Skeletal muscle tissue (tissue), 3 donors: ENCODE measurements at regions not wholly inside any gene's neighbourhood (a gene's known extent, or its start where the extent isn't known, plus 50 kb on each side); places are given as distances from the start of the nearest gene placed in this dataset.

Source experiments
- H3K27ac ChIP-seq: one replicate; pipeline ENCODE4 v1.7.0; 2013; ENCODE audit warnings: mild to moderate bottlenecking, low read depth, low read length, inconsistent platforms
- H3K27me3 ChIP-seq, 3 donors: one replicate each; pipeline ENCODE4 v1.7.0; 2013; ENCODE audit warnings: low read length in 3 of 3; ENCODE audit not compliant: control insufficient read depth in 3 of 3, insufficient read depth in 3 of 3
- H3K36me3 ChIP-seq, 3 donors: one replicate each; pipeline ENCODE4 v1.7.0; 2013; ENCODE audit warnings: low read length in 3 of 3; ENCODE audit not compliant: control insufficient read depth in 3 of 3, insufficient read depth in 3 of 3
- H3K4me1 ChIP-seq, 3 donors: one replicate each; pipeline ENCODE4 v1.7.0; 2013; ENCODE audit warnings: low read length in 3 of 3, mild to moderate bottlenecking in 3 of 3; ENCODE audit not compliant: control insufficient read depth in 3 of 3, insufficient read depth in 3 of 3
- H3K4me3 ChIP-seq, 3 donors: one replicate each; pipeline ENCODE4 v1.7.0; 2013; ENCODE audit warnings: low read length in 3 of 3
- H3K9ac ChIP-seq, 3 donors: one replicate each; pipeline ENCODE4 v1.7.0; 2013; ENCODE audit warnings: low read length in 3 of 3, mild to moderate bottlenecking in 3 of 3, moderate library complexity in 2 of 3, low read depth in 1 of 3
- H3K9me3 ChIP-seq, 3 donors: one replicate each; pipeline ENCODE4 v1.7.0; 2013; ENCODE audit warnings: low read length in 3 of 3; ENCODE audit not compliant: control insufficient read depth in 3 of 3
- donor health status: Osteomylitis.

- H3K4me3 ChIP-seq, result no peak overlapping the region
- no peak overlapping the region for H3K9ac ChIP-seq
- no peaks in the 10 kb centered on the region for H3K36me3 ChIP-seq
Observed at GRCh38 chr17:71325886-71326285, 794.9 kb upstream of the SOX9 start.

GRCh38 chr17:71327376-71328059 is 793.3 kb upstream of the SOX9 start:
- Histone ChIP-seq H3K27me3 (no peaks in the 10 kb centered on the region), H3K4me1 (no peaks in the 10 kb centered on the region), H3K9ac (no peak overlapping the region), H3K27ac (no peak overlapping the region), H3K36me3 (no peaks in the 10 kb centered on the region), H3K9me3 (no peaks in the 10 kb centered on the region), H3K4me3 (no peak overlapping the region)

More at GRCh38 chr17:71325886-71326285, 794.9 kb upstream of the SOX9 start:
- H3K27me3 ChIP-seq, result no peaks in the 10 kb centered on the region
- H3K4me1 ChIP-seq, result no peaks in the 10 kb centered on the region
- H3K9me3 ChIP-seq, result no peaks in the 10 kb centered on the region
- no peak overlapping the region for H3K27ac ChIP-seq

GRCh38 chr17:71329310-71330098 is 791.3 kb upstream of the SOX9 start:
- H3K27me3 ChIP-seq, result no peaks in the 10 kb centered on the region
- no peaks in the 10 kb centered on the region for H3K9me3 ChIP-seq
- no peak overlapping the region for H3K27ac ChIP-seq
- H3K9ac ChIP-seq, result no peak overlapping the region
- H3K36me3 ChIP-seq, result no peaks in the 10 kb centered on the region
- H3K4me1 ChIP-seq, result peaks cover 0 to 4% (median 0%) of the 10 kb centered on the region in 3 donors
- H3K4me3 ChIP-seq, result no peak overlapping the region

GRCh38 chr17:71330099-71330375 is 790.8 kb upstream of the SOX9 start:
- Histone ChIP-seq H3K4me1 (peaks cover 0 to 4% (median 0%) of the 10 kb centered on the region in 3 donors), H3K27me3 (no peaks in the 10 kb centered on the region), H3K4me3 (no peak overlapping the region), H3K27ac (no peak overlapping the region), H3K9ac (no peak overlapping the region), H3K9me3 (no peaks in the 10 kb centered on the region), H3K36me3 (no peaks in the 10 kb centered on the region)

GRCh38 chr17:71331754-71332325 is 789.0 kb upstream of the SOX9 start:
- Histone ChIP-seq H3K4me1 (peaks cover 0 to 4% (median 0%) of the 10 kb centered on the region in 3 donors), H3K4me3 (no peak overlapping the region), H3K9ac (no peak overlapping the region), H3K27ac (no peak overlapping the region), H3K36me3 (no peaks in the 10 kb centered on the region), H3K9me3 (no peaks in the 10 kb centered on the region), H3K27me3 (no peaks in the 10 kb centered on the region)

GRCh38 chr17:71334048-71334751 is 786.6 kb upstream of the SOX9 start:
- Histone ChIP-seq H3K9me3 (no peaks in the 10 kb centered on the region), H3K36me3 (no peaks in the 10 kb centered on the region), H3K9ac (no peak overlapping the region), H3K27ac (no peak overlapping the region), H3K4me1 (peaks cover 0 to 6% (median 0%) of the 10 kb centered on the region in 3 donors), H3K27me3 (no peaks in the 10 kb centered on the region), H3K4me3 (no peak overlapping the region)

- H3K9me3 ChIP-seq, result no peaks in the 10 kb centered on the region
Observed at GRCh38 chr17:71335212-71335611, 785.6 kb upstream of the SOX9 start.

GRCh38 chr17:71337938-71338337 is 782.9 kb upstream of the SOX9 start:
- Histone ChIP-seq H3K36me3 (no peaks in the 10 kb centered on the region), H3K9me3 (no peaks in the 10 kb centered on the region), H3K9ac (no peak overlapping the region), H3K4me1 (peaks cover 0 to 6% (median 0%) of the 10 kb centered on the region in 3 donors), H3K27me3 (no peaks in the 10 kb centered on the region), H3K4me3 (no peak overlapping the region), H3K27ac (no peak overlapping the region)

More at GRCh38 chr17:71335212-71335611, 785.6 kb upstream of the SOX9 start:
- Histone ChIP-seq H3K27ac (no peak overlapping the region), H3K4me3 (no peak overlapping the region), H3K9ac (no peak overlapping the region), H3K4me1 (peaks cover 0 to 6% (median 0%) of the 10 kb centered on the region in 3 donors), H3K27me3 (no peaks in the 10 kb centered on the region), H3K36me3 (no peaks in the 10 kb centered on the region)

- H3K27me3 ChIP-seq, result no peaks in the 10 kb centered on the region
- no peaks in the 10 kb centered on the region for H3K9me3 ChIP-seq
- H3K4me1 ChIP-seq, result peaks cover 0 to 6% (median 0%) of the 10 kb centered on the region in 3 donors
- H3K4me3 ChIP-seq, result peak overlapping the region in 1 of 3 donors; percentile 19
- H3K27ac ChIP-seq, result no peak overlapping the region
- H3K36me3 ChIP-seq, result no peaks in the 10 kb centered on the region
- no peak overlapping the region for H3K9ac ChIP-seq
Observed at GRCh38 chr17:71338396-71338795, 782.4 kb upstream of the SOX9 start.
